ENCODE measurements at regions not wholly inside any gene's neighbourhood (a gene's known extent, or its start where the extent isn't known, plus 50 kb on each side); places are given as distances from the start of the nearest gene placed in this dataset.

GRCh38 chr10:2627969-2628368 is 439.4 kb upstream of the PFKP start (continued):
- no peak for TF ChIP-seq ZNF331 (CRISPR knock-in tag; IDR thresholded peaks at IDR 0.05; ENCODE audit: low read depth)
- TF ChIP-seq ETS1 (IDR thresholded peaks at IDR 0.05), result no peak
- TF ChIP-seq STAT1 (IDR thresholded peaks at IDR 0.05; ENCODE audit: unreplicated experiment), result no peak
- TF ChIP-seq POLR2AphosphoS5 (IDR thresholded peaks at IDR 0.05; ENCODE audit: low read depth), result no peak
- no peak for TF ChIP-seq REST (IDR thresholded peaks at IDR 0.05; ENCODE audit: unreplicated experiment)
- no peak for TF ChIP-seq JUNB (IDR thresholded peaks at IDR 0.05; ENCODE audit: unreplicated experiment)
- TF ChIP-seq EZH2 (IDR thresholded peaks at IDR 0.05; ENCODE audit: low read depth, unreplicated experiment), result no peak
- TF ChIP-seq CREB1 (CRISPR knock-in tag; IDR thresholded peaks at IDR 0.05; ENCODE audit: low read depth), result no peak
- no peak for TF ChIP-seq EZH2phosphoT487 (IDR thresholded peaks at IDR 0.05; ENCODE audit: unreplicated experiment)
- no peak for TF ChIP-seq CTCF (conservative IDR thresholded peaks at IDR 0.05; ENCODE audit: low read depth in 2 of 2)

GRCh38 chr10:2625094-2625493 is 442.3 kb upstream of the PFKP start:
- ATAC-seq, result no peak
- no peaks in the 10 kb centered on the region for H3K36me3 Mint-ChIP-seq (ENCODE audit: low read depth)
- no peak for DNase-seq (ENCODE audit: low spot score)
- H3K4me3 Mint-ChIP-seq, result no peak overlapping the region
- H3K27ac Mint-ChIP-seq, result no peak overlapping the region
- Histone ChIP-seq H3K4me1 (ENCODE audit: insufficient read depth) (peaks cover 28% of the 10 kb centered on the region), H3K27me3 (ENCODE audit: insufficient read depth) (no peaks in the 10 kb centered on the region), H3K36me3 (ENCODE audit: insufficient read depth) (no peaks in the 10 kb centered on the region), H2AFZ (no peak overlapping the region), H3K4me3 (no peak overlapping the region), H3K9me2 (ENCODE audit: insufficient read depth) (no peaks in the 10 kb centered on the region), H3K79me2 (replicated peaks; ENCODE audit: insufficient read depth) (no peaks in the 10 kb centered on the region), H3K4me2 (no peak overlapping the region), H3F3A (replicated peaks; ENCODE audit: low read depth) (no peaks in the 10 kb centered on the region), H4K20me1 (replicated peaks; ENCODE audit: insufficient read depth) (no peaks in the 10 kb centered on the region), H3K27ac (ENCODE audit: low read depth) (no peak overlapping the region)
- peaks cover 9% of the 10 kb centered on the region for H3K27me3 Mint-ChIP-seq (ENCODE audit: insufficient read depth, low read depth, poor library complexity)
- no peaks in the 10 kb centered on the region; the same call in 2 of the 3 replicates for H3K9me3 Mint-ChIP-seq
- peaks cover 42% of the 10 kb centered on the region for H3K4me1 Mint-ChIP-seq
- TF ChIP-seq STAT1 (IDR thresholded peaks at IDR 0.05; ENCODE audit: unreplicated experiment) (no peak), CREB1 (CRISPR knock-in tag; IDR thresholded peaks at IDR 0.05; ENCODE audit: low read depth) (no peak), ZNF114 (CRISPR knock-in tag; IDR thresholded peaks at IDR 0.05) (no peak), ETS1 (IDR thresholded peaks at IDR 0.05) (no peak), CTCF (conservative IDR thresholded peaks at IDR 0.05; ENCODE audit: low read depth in 2 of 2) (no peak), EZH2phosphoT487 (IDR thresholded peaks at IDR 0.05; ENCODE audit: unreplicated experiment) (no peak), NANOG (IDR thresholded peaks at IDR 0.05; ENCODE audit: borderline replicate concordance) (no peak)
